Adrenal gland (tissue), 5 donors: ENCODE measurements at regions not wholly inside any gene's neighbourhood (a gene's known extent, or its start where the extent isn't known, plus 50 kb on each side); places are given as distances from the start of the nearest gene placed in this dataset.

Experiments
- CTCF ChIP-seq, 6 experiments: fragments of 450-650 bp in 4 of 6; fragments of 200-600 bp in 2 of 6; sonication (generic) in 1 of 6; IDR thresholded peaks; 1 replicate in 5 of 6; 2 replicates in 1 of 6; pipeline versions ENCODE4 v1.5.1 to v1.8.0; 2016 to 2021; ENCODE audit warnings: antibody characterized with exemption in 6 of 6, mild to moderate bottlenecking in 2 of 6, moderate library complexity in 1 of 6
- POLR2A ChIP-seq, 2 donors: fragments of 450-650 bp; IDR thresholded peaks; one replicate each; pipeline ENCODE4 v1.6.1; 2017; ENCODE audit warnings: antibody characterized with exemption in 2 of 2, mild to moderate bottlenecking in 2 of 2, moderate library complexity in 1 of 2
- donor health status: DM: no; HTN: no; CAD: no.

DNA sequence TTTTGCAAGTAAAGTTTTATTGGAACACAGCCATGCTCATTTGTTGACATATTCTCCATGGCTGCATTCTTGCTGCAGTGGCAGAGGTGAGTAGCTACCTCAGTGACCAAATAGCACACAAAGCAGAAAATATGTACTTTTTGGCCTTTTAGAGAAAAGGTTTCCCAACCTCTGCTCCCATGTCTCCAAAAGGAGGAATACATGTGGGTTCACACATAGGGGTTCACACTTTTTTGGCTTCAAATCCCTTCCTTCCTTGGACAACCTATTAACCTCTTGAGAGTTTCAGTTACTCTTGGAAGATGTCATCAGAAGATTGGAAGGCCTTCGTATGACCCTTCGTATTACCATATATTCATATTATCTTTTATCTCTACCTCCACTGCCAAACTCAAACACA is 285.1 kb upstream of the TUT7 start:
- TF ChIP-seq CTCF (IDR thresholded peaks at IDR 0.05) (no peak), POLR2A (IDR thresholded peaks at IDR 0.05) (no peak)
